ELR (cell line): ENCODE measurements at regions not wholly inside any gene's neighbourhood (a gene's known extent, or its start where the extent isn't known, plus 50 kb on each side); places are given as distances from the start of the nearest gene placed in this dataset.

Experiments used
- DNase-seq: peaks from one replicate; pipeline ENCODE4 v3.0.0-alpha.2; 2015; ENCODE audit warnings: low read depth

DNA sequence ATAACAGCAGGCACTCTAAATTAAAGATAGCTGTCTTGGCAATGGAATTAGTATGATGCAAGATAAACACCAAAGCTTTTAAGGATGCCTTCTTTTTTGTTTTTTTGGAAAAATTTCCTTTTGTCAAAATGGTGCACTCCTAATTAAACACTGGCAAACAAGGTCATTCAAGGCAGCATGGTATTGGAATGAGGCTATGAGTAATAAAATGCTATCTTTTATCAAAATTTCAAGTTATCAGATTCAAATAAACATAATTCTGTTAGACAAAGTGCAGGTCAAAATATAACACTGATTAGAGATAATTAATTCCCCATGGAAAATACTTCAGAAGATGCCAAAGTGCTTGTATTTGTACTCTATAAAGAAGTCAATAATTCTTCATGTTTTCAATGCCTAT lies 514.1 kb downstream of the TENT5A start:
- no peak for DNase-seq

DNA sequence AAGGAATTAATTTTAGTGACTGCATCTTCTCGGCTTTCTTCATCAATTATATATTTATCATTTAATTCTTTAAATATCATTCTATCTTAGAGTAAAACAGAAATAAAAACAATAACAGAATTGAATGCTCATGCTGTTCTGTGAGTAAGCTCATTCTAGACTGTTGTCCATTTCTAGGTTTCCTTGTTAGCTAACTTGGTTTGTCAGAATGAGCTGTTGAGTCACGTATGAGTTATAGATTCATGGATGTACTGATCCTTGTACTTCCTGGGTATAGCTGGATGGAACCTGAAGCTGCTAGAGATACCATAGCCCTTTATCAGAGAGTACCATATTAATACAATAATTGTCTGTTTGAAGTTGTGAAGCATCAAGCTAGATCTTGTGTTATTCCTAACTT lies 515.3 kb downstream of the TENT5A start:
- DNase-seq: no peak

DNA sequence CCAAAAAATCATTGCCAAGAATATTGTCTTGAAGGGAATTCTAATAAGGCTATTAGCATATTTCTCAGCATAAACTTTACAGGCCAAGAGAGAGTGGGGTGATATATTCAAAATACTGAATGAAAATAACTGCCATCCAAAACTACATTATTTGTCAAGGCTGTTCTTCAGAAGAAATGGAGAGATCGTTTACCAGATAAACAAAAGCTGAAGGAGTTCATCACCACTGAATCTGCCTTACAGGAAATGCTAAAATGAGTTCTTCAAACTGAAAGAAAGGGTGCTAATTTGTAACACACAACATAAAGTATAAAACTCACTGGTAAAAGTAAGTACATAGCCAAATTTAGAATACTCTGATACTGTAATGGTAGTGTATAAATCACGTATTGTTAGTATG lies 517.0 kb downstream of the TENT5A start:
- DNase-seq: no peak

DNA sequence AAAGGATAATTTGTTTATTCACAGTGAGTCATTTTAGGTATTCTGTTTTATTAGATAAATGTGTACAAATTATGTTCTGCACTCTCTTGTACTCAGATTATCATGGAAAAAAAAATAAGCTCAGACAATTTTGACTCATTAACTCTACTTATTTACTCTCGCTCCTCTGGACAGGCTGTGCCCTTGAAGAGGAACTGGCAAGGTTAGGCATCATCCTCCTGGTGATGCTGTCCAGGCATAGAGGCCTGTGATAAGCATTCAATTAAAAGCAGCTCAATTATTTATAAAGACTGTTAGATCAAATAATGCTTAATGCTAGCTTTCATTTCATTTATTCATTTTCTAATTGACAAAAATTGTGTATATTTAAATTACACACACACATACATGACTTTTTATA lies 518.5 kb downstream of the TENT5A start:
- no peak for DNase-seq

DNA sequence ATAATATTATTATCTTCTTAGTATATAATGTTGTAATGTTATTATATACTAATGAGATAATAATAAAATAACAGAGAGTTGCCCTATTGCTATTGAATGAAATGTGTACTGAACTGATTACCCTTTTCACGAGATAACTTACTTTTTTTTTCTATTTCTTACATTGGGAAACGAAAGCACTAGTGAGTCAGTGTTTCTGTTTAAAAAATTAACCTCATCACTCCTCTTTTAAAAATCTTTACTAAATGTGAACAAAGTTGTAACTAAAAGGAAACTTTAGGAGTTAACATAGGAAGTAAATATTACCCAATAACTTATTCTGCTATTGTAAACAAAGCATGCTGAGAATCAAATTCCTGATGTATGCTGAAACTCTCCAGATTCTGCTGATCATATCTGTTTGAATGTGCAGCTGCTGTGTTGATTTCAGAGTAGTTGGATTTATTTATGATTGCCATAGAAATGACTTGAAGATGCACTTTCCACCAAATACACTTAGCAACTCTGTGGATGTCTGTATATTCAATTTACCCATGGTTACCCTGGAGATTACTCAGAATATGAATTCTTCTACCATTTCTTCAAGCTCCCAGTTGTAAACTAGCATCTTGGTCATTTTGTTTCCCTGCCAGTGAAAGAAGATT lies 523.4 kb downstream of the TENT5A start:
- peak; percentile 2 for DNase-seq

DNA sequence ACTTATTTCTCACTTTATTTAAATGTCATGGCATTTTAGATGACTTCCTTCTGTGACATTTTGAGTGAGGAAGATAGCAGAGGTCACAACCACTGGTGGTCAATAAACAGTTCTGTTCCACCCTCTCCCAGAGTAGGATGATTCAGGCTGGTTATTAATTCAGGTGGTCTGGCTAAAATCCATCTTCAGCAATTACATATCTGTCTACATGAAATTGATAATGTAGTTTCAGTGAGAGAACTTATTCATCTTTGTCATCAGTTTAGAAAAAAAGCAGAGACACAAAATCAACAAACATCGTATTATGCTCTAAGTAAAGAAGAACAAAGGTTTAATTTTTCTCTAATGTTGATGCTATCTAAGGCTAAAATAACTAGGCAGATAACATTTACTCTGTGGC lies 525.5 kb downstream of the TENT5A start:
- no peak for DNase-seq

DNA sequence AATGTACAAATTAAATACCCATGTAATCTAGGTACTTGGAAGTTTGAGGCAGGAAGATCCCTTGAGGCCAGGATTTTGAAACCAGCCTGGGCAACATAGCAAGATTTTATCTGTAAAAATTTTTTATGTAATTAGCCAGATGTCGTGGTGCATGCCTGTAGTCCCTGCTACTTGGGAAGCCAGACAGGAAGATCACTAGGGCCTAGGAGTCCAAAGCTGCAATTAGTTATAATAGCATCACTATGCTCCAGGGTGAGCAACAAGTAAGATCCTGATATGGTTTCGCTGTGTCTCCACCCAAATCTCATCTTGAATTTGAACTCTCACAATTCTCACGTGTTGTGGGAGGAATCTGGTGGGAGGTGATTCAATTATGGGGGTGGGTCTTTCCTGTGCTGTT lies 535.8 kb downstream of the TENT5A start:
- DNase-seq: no peak

DNA sequence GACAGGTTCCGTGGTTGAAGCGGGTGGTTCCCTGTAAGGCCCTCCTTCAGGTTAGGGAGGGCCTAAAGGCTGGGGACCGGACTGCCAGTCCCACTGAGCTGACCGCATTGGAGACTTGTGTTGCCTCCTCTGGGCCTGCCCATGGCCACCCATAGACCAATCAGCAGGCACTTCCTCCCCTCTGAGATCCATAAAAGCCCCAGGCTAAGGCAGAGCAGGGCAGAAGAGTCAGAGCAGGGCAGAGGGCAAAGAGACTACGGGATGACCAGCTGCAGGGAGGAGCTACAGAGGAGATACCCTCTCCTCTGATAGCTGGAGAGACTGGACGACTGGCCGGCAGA lies 537.4 kb downstream of the TENT5A start:
- DNase-seq: no peak

DNA sequence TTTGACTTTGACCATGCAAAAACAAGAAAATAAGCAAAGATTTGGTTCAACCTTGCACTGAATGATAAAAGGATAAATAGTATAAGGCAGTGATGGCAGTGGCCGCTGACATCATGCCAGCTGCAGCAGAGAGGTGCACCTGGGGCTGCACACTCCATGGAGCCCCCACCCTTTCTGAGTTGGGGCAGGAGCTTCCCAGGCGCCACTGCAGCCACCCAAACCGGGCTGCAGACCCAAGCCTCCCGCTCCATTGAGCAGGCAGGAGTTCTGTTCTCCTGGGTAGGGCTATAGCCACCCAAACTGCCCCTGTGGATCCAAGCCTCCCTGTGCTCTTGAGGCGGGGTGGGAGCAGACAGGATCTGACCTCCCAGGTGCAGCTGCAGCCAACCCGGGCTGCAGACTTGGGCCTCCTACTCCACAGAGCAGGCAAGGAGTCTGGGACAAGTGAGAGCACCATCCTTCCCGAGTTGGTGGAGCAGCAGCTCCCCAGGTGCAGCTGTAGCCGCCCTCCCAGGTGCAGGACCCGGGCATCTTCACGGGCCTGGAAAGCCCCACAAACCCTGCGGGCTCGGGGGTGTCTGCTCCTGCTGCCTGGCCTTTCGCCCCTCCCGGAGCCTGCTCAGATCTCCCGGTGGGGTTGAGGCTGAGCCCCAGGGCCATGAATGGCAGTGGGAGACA lies 537.9 kb downstream of the TENT5A start:
- no peak for DNase-seq

DNA sequence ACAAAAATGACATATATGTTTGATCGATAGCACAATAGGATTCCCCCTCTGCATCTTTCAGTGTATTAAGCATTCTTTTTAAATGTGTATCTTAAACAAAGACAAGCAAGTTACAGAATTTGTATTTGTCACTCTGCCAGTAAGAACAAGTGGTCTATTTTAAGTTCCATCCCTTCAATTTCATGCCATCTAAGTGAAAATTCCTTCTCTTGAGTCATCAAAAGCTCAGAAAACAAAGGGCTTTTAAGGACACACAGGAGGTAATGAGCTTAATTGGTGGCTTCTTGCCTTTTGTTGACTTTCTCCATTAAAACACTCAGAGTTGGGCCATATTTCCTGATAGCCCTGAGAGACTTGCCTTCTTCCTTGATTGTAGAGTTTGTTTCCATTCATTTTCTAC lies 547.8 kb downstream of the TENT5A start:
- no peak for DNase-seq

DNA sequence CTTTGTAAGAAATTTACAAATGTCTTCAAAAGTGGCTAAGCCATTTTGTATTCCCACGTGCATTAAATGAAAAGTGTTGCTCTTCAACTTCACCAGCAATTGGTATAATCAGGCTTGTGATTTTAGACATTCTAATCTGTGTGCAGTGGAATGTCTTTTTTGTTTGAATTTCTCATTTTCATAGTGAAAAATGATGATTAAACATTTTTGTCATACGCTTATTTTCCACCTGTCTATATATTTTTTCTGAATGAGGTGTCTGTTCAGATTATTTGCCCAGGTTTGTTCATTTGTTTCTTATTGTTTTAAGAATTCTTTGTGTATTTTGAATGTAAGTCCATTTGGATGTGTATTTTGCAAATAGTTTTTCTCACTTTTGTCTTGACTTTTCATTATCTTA lies 558.1 kb downstream of the TENT5A start:
- no peak for DNase-seq

DNA sequence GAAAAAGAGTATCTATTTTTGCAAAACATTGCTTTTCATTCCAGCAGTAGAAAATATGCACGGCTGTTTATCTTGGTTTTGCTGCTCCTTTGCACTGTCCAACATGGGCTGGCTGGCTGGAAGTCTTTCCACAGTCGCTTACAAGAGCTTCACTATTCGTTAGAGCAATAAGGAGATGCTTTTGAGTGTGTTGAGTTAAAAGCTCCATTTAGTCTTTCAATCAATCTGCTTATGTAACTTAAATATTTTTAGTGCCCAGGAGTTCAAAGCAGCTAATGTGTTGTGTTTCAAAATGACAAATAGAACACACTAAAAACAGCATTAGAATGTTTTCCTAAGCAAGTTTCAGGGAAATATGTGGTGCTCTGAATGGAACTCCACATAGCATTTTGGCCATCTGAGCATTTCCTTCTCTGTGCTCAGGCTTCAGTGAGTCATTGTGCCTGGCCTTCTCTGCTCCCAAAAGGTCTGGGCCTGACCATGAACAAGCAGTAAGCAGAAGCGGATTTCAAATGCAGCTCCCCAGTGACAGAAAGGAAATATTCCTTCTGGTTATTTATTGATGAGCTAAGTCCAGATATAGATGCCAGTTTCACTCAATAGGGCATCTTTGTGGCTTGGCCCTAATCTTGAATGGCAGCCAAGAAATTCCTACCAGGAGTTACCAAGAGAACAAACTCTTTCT lies 580.3 kb downstream of the TENT5A start:
- peak; percentile 6 for DNase-seq

DNA sequence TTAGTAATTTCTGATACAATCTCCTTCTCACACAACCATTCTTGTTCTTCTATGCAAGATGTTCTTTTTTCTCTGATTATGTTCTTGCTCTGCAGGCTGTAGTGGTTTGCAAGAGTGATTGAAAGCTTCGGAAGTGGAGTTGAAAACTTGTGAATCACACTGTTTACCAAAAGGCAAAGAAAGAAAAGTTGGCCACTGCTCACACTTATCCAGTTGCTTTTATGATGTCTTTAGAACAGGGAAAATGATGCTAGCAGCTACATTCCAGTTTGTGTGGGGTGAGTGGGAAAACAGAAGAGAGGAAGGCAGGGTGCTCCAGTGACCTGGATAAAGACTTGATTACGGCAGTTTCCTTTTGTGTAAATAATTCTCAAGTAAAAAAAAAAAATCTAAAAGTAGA lies 583.3 kb downstream of the TENT5A start:
- DNase-seq: no peak

DNA sequence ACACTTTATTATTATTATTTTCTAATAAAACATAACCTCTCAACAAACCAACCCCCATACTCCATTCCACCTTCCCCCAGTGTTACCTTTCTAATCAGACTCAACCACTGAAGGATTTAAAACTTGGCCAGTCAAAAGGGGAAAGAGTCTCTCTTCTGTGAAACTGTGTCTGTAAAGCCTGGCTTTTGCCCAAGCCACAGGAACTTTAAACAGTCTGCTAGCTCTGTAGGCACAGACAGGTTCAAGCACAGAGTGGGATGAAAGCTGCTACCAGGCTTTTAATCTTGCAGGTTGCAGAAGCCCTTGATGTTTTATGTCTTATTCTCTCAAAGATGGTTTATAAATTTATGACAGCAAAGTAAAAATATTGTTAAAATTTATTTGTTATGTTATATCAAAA lies 585.7 kb downstream of the TENT5A start:
- no peak for DNase-seq

DNA sequence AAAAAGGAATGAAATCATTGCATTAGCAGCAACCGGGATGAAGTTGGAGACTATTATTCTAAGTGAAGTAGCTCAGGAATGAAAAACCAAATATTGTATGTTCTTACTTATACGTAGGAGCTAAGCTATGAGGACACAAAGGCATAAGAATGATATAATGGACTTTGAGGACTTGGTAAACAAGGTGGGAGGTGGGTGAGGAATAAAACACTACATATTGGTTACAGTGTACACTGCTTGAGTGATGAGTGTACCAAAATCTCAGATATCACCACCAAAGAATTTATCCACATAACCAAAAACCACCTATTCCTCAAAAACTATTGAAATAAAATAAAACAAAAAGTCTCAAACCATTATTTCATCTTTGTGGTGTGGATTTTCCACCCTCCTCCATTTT lies 593.5 kb downstream of the TENT5A start:
- no peak for DNase-seq

DNA sequence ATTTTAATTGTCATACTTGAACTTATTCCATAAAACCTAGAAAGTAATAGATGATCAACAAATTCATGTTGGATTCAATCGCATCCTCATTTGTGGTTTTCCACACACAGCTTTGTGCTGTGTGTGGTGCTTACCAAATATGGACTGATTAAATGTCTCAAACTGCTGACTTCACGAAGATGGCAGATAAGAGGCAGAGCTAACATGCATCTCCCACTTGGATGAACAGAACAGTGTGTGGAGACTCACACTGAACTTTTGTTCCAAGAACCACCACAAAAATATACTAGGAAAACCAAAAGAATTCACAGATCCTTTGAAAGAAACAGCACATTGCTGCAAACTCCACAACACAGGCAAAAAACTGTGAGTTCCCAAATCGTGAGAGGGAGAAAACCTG lies 603.7 kb downstream of the TENT5A start:
- DNase-seq: no peak

DNA sequence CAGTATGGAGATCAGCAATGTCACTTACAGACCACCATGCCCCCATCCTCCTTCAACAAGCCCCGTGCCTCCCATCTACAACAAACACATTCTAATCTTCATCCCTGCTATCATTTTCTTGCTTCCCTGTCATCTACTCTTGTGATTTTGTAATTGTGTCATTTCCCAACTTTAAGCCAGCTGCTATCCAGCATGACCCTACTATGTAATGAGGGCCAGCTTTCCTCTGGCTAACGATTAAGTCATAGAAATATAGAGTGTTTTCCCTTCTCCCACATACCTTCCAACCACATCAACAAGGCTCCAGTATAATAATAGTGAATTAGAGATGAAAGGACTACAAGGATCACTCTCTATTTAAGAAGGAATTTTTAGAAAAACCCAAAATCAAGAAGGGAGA lies 607.0 kb downstream of the TENT5A start:
- no peak for DNase-seq

DNA sequence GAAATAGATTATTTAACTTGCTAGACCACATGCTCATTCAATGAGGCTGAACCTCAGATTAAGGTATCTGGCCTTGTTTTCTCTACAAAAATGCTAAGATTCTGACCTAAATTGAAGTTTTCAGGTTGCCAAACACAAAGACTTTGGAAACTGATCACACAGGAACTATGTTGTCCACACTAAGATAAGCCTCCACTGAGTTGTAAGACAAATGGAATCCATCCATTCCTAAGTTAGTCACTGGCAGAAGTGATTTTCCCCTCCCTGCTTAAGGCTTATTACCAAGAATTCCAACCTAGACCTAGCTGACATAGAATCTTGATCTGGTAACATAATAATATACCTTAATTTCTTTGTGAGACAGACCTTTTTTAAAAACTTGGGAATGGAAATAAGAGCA lies 608.1 kb downstream of the TENT5A start:
- no peak for DNase-seq

DNA sequence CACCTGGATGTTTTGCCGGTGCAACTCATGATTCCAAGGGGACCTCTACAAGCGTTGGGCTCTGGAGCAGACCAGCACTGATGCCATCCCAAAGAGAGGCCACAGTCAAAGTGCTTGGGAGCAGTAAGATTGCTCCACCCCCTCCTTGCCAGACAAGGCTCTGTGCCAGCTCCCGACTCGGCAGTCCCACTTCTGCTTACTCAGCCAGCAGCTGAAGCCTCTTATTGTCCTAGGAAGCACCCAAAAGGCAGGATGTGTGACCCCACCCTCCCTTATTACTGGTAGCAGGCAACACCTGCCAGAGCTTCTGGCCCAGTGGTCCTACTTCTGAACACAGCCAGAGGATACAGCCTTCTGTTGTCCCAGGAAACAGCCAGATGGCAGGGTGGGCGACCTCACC lies 614.2 kb downstream of the TENT5A start:
- DNase-seq: no peak

DNA sequence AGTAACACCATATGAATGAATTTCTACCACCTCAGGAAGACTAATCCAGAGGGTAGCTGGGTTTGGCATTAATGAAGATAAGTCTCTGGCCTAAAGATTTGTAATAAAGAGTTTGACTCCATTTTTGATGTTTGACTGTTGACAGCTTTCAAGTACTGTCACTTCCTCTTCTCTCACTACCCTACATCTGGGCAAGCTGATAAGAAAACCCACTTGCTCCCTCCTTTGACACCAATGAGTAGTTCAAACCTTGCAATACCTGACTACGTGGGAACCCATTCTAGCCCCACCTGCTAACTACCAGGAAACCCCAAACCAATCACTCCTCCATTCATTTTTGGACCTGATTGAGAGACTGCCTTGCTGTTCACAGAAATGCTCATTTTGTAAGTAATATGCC lies 621.5 kb downstream of the TENT5A start:
- no peak for DNase-seq

DNA sequence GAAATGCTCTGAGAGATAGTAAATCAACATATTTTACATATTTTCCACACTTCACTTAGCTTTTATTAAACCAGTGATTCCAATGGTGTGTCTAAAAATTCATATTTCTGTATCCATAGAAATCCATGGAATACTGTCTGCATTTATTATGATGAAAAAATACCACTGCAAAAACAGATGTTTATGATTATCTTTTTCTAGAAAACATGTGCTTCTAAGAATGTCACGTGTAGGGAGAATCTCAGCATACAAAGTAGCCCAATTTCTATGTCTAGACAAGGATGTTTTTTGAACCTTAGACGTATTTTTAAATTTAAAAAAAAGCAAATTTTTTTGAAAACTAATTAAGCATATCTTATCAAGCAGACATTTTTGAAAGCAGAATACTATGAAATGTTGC lies 622.4 kb downstream of the TENT5A start:
- no peak for DNase-seq

DNA sequence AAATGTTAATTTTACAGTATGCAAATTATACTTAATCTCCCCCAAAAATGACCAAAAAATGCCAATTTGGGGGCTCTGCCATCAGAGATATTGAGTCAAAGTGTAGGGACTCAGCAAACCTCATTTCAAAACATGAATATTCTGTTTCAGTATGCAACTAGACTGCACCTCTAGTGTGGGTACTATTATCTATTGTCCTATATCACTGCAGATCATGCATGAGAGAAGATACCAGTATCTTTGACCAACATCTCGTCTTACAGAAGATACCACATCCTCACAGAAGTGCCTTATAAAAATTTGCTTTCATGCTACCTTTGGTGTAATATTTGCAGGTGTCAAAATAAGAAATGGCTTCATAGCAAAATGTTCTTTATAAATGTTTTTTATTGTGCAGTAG lies 623.8 kb downstream of the TENT5A start:
- DNase-seq: no peak

DNA sequence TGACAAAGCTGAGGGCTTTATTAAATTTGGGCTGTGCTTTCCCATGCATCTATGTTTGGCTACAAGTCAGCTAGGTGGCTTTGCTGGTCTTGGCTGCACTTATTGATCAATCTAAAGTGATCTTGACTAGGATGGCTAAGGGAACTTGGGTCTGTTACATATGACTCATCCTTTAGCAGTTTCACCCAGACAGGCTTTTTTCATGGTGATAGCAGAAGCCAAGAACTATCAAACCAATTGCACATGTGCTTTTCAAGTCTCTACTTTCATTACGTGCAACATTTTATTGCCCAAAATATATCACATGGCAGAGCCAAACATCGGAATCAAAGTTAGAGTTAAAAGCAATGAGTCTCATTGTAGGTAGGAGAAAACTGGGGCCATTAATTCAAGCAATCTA lies 626.3 kb downstream of the TENT5A start:
- no peak for DNase-seq

DNA sequence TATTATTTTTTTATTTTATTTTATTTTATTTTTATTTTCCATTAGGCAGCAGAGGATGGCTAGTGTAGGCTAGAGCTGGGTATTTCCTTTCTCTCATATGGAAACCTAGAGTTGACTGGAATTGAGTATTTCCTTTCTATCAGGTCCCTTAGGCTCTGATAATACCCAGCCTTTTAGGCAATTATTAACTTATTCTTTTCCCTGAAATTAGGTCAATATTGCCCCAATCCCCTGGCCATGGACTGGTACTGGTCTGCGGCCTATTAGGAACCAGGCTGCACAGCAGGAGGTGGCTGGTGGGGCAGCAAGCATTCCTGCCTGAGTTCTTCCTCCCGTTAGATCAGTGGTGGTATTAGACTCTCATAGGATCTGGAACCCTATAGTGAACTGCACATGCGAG lies 632.2 kb downstream of the TENT5A start:
- no peak for DNase-seq
